ENCODE measurements at regions not wholly inside any gene's neighbourhood (a gene's known extent, or its start where the extent isn't known, plus 50 kb on each side); places are given as distances from the start of the nearest gene placed in this dataset.
"Not testable (repeated sequence)": the region's sequence is repeated elsewhere in the genome, so short reads cannot be mapped to it uniquely, and the experiment has no call there.

- no peak overlapping the region for H3K4me3 ChIP-seq (ENCODE audit: insufficient read depth, low read depth, low read length)
- no peaks in the 10 kb centered on the region for H3K36me3 ChIP-seq (replicated peaks; ENCODE audit: control insufficient read depth, insufficient read depth, low read length)
- DNase-seq, result no peak
- H3K27me3 ChIP-seq (ENCODE audit: control insufficient read depth, insufficient read depth, low read length), result no peaks in the 10 kb centered on the region
These were observed 220.4 kb upstream of the DEPDC1 start for GRCh38 chr1:68717330-68717729.

- Histone ChIP-seq H3K36me3 (replicated peaks; ENCODE audit: control insufficient read depth, insufficient read depth, low read length) (no peaks in the 10 kb centered on the region), H3K27me3 (ENCODE audit: control insufficient read depth, insufficient read depth, low read length) (no peaks in the 10 kb centered on the region), H3K4me3 (ENCODE audit: insufficient read depth, low read depth, low read length) (no peak overlapping the region)
- no peak for DNase-seq
These were observed 223.6 kb upstream of the DEPDC1 start for GRCh38 chr1:68720476-68720875.

- Histone ChIP-seq H3K36me3 (replicated peaks; ENCODE audit: control insufficient read depth, insufficient read depth, low read length) (no peaks in the 10 kb centered on the region), H3K4me3 (ENCODE audit: insufficient read depth, low read depth, low read length) (no peak overlapping the region), H3K27me3 (ENCODE audit: control insufficient read depth, insufficient read depth, low read length) (no peaks in the 10 kb centered on the region)
- DNase-seq, result no peak
These were observed 226.9 kb upstream of the DEPDC1 start for GRCh38 chr1:68723791-68724190.

GRCh38 chr1:68725001-68725752 is 228.3 kb upstream of the DEPDC1 start:
- no peak for DNase-seq
- Histone ChIP-seq H3K36me3 (replicated peaks; ENCODE audit: control insufficient read depth, insufficient read depth, low read length) (no peaks in the 10 kb centered on the region), H3K27me3 (ENCODE audit: control insufficient read depth, insufficient read depth, low read length) (no peaks in the 10 kb centered on the region), H3K4me3 (ENCODE audit: insufficient read depth, low read depth, low read length) (no peak overlapping the region)

- not testable (repeated sequence) for H3K27me3 ChIP-seq (ENCODE audit: control insufficient read depth, insufficient read depth, low read length); H3K36me3 ChIP-seq (replicated peaks; ENCODE audit: control insufficient read depth, insufficient read depth, low read length); H3K4me3 ChIP-seq (ENCODE audit: insufficient read depth, low read depth, low read length); DNase-seq
These were observed 242.6 kb upstream of the DEPDC1 start for GRCh38 chr1:68739486-68739885.

GRCh38 chr1:68745011-68745410 is 248.1 kb upstream of the DEPDC1 start:
- DNase-seq, result no peak
- no peaks in the 10 kb centered on the region for H3K27me3 ChIP-seq (ENCODE audit: control insufficient read depth, insufficient read depth, low read length)
- no peak overlapping the region for H3K4me3 ChIP-seq (ENCODE audit: insufficient read depth, low read depth, low read length)
- no peaks in the 10 kb centered on the region for H3K36me3 ChIP-seq (replicated peaks; ENCODE audit: control insufficient read depth, insufficient read depth, low read length)

GRCh38 chr1:68745451-68745850 is 248.6 kb upstream of the DEPDC1 start:
- DNase-seq, result no peak
- no peaks in the 10 kb centered on the region for H3K36me3 ChIP-seq (replicated peaks; ENCODE audit: control insufficient read depth, insufficient read depth, low read length)

GRCh38 chr1:68746378-68746777 is 249.5 kb upstream of the DEPDC1 start:
- no peaks in the 10 kb centered on the region for H3K27me3 ChIP-seq (ENCODE audit: control insufficient read depth, insufficient read depth, low read length)
- no peak for DNase-seq
- no peak overlapping the region for H3K4me3 ChIP-seq (ENCODE audit: insufficient read depth, low read depth, low read length)
- no peaks in the 10 kb centered on the region for H3K36me3 ChIP-seq (replicated peaks; ENCODE audit: control insufficient read depth, insufficient read depth, low read length)

More at GRCh38 chr1:68745451-68745850, 248.6 kb upstream of the DEPDC1 start:
- H3K4me3 ChIP-seq (ENCODE audit: insufficient read depth, low read depth, low read length), result no peak overlapping the region
- H3K27me3 ChIP-seq (ENCODE audit: control insufficient read depth, insufficient read depth, low read length), result no peaks in the 10 kb centered on the region

GRCh38 chr1:68751723-68752122 is 254.8 kb upstream of the DEPDC1 start:
- no peak overlapping the region for H3K4me3 ChIP-seq (ENCODE audit: insufficient read depth, low read depth, low read length)
- no peaks in the 10 kb centered on the region for H3K27me3 ChIP-seq (ENCODE audit: control insufficient read depth, insufficient read depth, low read length)

GRCh38 chr1:68758666-68759209 is 261.9 kb upstream of the DEPDC1 start:
- DNase-seq, result no peak
- H3K27me3 ChIP-seq (ENCODE audit: control insufficient read depth, insufficient read depth, low read length), result no peaks in the 10 kb centered on the region
- H3K36me3 ChIP-seq (replicated peaks; ENCODE audit: control insufficient read depth, insufficient read depth, low read length), result no peaks in the 10 kb centered on the region
- no peak overlapping the region for H3K4me3 ChIP-seq (ENCODE audit: insufficient read depth, low read depth, low read length)

More at GRCh38 chr1:68751723-68752122, 254.8 kb upstream of the DEPDC1 start:
- no peak for DNase-seq
- H3K36me3 ChIP-seq (replicated peaks; ENCODE audit: control insufficient read depth, insufficient read depth, low read length), result no peaks in the 10 kb centered on the region

- Histone ChIP-seq H3K27me3 (ENCODE audit: control insufficient read depth, insufficient read depth, low read length) (no peaks in the 10 kb centered on the region), H3K36me3 (replicated peaks; ENCODE audit: control insufficient read depth, insufficient read depth, low read length) (no peaks in the 10 kb centered on the region), H3K4me3 (ENCODE audit: insufficient read depth, low read depth, low read length) (no peak overlapping the region)
- no peak for DNase-seq
These were observed 271.1 kb upstream of the DEPDC1 start for GRCh38 chr1:68767941-68768340.

- no peak for DNase-seq
- Histone ChIP-seq H3K4me3 (ENCODE audit: insufficient read depth, low read depth, low read length) (no peak overlapping the region), H3K36me3 (replicated peaks; ENCODE audit: control insufficient read depth, insufficient read depth, low read length) (no peaks in the 10 kb centered on the region), H3K27me3 (ENCODE audit: control insufficient read depth, insufficient read depth, low read length) (no peaks in the 10 kb centered on the region)
These were observed 273.9 kb upstream of the DEPDC1 start for GRCh38 chr1:68770817-68771216.

GRCh38 chr1:68777851-68778250 is 281.0 kb upstream of the DEPDC1 start:
- DNase-seq, result no peak
- Histone ChIP-seq H3K36me3 (replicated peaks; ENCODE audit: control insufficient read depth, insufficient read depth, low read length) (no peaks in the 10 kb centered on the region), H3K27me3 (ENCODE audit: control insufficient read depth, insufficient read depth, low read length) (no peaks in the 10 kb centered on the region), H3K4me3 (ENCODE audit: insufficient read depth, low read depth, low read length) (no peak overlapping the region)

- DNase-seq, result not testable (repeated sequence)
These were observed 283.0 kb upstream of the DEPDC1 start for GRCh38 chr1:68779841-68780240.

GRCh38 chr1:68780919-68781318 is 284.0 kb upstream of the DEPDC1 start:
- no peak overlapping the region for H3K4me3 ChIP-seq (ENCODE audit: insufficient read depth, low read depth, low read length)
- H3K27me3 ChIP-seq (ENCODE audit: control insufficient read depth, insufficient read depth, low read length), result no peaks in the 10 kb centered on the region

More at GRCh38 chr1:68779841-68780240, 283.0 kb upstream of the DEPDC1 start:
- not testable (repeated sequence) for H3K4me3 ChIP-seq (ENCODE audit: insufficient read depth, low read depth, low read length); H3K36me3 ChIP-seq (replicated peaks; ENCODE audit: control insufficient read depth, insufficient read depth, low read length); H3K27me3 ChIP-seq (ENCODE audit: control insufficient read depth, insufficient read depth, low read length)

More at GRCh38 chr1:68780919-68781318, 284.0 kb upstream of the DEPDC1 start:
- no peak for DNase-seq
- no peaks in the 10 kb centered on the region for H3K36me3 ChIP-seq (replicated peaks; ENCODE audit: control insufficient read depth, insufficient read depth, low read length)

All from H7 (cell line).